Suprapubic skin (tissue), 3 donors: ENCODE measurements at regions not wholly inside any gene's neighbourhood (a gene's known extent, or its start where the extent isn't known, plus 50 kb on each side); places are given as distances from the start of the nearest gene placed in this dataset.

Experiments
- POLR2A ChIP-seq, 2 donors: fragments of 450-650 bp; IDR thresholded peaks; one replicate each; pipeline ENCODE4 v1.6.1; 2017; ENCODE audit warnings: antibody characterized with exemption in 2 of 2, mild to moderate bottlenecking in 2 of 2, moderate library complexity in 2 of 2
- TF ChIP-seq, protein P1 (sequence below), 2 donors: fragments of 200-600 bp in 1 of 2; fragments of 450-650 bp in 1 of 2; sonication (generic) in 1 of 2; IDR thresholded peaks; one replicate each; pipeline ENCODE4 v1.5.1; 2016 to 2019; ENCODE audit warnings: antibody characterized with exemption in 2 of 2, mild to moderate bottlenecking in 1 of 2, moderate library complexity in 1 of 2

DNA sequence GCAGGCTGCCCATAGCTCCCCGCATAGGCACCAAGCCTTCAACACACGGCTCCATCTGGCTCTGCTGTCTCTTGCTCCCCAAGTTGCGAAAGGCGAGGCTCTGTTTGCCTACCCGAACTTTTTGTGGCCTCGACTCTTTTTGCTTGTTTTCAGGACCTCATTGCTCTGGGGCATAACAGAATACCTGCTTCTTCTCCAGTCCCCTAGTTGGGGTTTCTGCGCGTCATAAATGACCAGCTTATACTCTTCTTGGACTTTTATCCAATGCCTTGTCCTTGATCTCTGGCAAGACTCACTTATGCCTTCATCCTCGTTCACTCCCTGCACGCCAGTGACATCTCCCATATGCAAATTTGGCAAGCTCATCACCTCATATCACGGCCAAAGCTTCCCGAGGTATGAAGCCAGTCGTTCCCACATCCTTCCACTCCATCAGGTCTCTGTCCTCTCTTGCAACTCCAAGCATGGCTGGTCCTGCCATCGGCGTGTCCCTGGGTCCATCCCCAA, 238.8 kb upstream of the ADAMTS16 start:
- TF ChIP-seq, protein P1, sequence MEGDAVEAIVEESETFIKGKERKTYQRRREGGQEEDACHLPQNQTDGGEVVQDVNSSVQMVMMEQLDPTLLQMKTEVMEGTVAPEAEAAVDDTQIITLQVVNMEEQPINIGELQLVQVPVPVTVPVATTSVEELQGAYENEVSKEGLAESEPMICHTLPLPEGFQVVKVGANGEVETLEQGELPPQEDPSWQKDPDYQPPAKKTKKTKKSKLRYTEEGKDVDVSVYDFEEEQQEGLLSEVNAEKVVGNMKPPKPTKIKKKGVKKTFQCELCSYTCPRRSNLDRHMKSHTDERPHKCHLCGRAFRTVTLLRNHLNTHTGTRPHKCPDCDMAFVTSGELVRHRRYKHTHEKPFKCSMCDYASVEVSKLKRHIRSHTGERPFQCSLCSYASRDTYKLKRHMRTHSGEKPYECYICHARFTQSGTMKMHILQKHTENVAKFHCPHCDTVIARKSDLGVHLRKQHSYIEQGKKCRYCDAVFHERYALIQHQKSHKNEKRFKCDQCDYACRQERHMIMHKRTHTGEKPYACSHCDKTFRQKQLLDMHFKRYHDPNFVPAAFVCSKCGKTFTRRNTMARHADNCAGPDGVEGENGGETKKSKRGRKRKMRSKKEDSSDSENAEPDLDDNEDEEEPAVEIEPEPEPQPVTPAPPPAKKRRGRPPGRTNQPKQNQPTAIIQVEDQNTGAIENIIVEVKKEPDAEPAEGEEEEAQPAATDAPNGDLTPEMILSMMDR (IDR thresholded peaks at IDR 0.05): no peak
- no peak for TF ChIP-seq POLR2A (IDR thresholded peaks at IDR 0.05)
